T47D (cell line): ENCODE measurements at regions not wholly inside any gene's neighbourhood (a gene's known extent, or its start where the extent isn't known, plus 50 kb on each side); places are given as distances from the start of the nearest gene placed in this dataset.

Experiments
- DNase-seq, 2 experiments: peaks; one replicate each; pipeline versions ENCODE4 v3.0.0 to v3.0.0-alpha.2; 2011 to 2012; ENCODE audit warnings: low read depth in 1 of 2, low spot score in 1 of 2
- JUND ChIP-seq: IDR thresholded peaks from 2 replicates; pipeline ENCODE4 v1.6.1; 2012; ENCODE audit warnings: low read depth
- in situ Hi-C: cut with HindIII; loops from 2 replicates; pipeline ENCODE4 v1.10.0; 2016; ENCODE audit warnings: low sequenced_read_pairs, low pct_unique_long_range_greater_than_20kb

DNA sequence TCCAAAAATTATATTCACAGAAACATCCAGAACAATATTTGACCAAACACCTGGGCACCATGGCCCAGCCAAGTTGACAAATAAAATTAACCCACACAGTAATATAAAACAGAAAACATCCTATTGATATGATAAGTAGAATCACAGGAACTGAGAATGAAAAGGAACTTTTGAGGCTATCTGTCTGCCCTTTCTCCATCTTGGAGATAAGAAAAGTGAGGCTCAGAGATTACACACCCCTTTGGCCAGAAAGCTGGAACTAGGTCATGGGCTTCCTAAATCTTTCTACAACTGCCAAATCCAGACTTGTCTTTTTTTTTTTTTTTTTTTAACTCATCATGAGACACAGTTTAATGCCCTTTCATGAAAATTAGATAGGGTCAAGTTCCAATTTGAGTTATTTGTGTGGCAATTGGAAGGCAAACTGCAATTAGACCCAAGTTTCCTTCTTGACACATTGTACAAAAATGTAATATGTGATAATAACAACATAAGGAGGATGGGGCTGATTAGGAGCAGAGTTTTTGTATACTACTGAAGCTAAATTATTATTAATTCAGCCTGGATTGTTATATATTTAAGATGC, 137.2 kb downstream of the RPL22L1 start:
- no peak for TF ChIP-seq JUND
- in situ Hi-C loops: no loop called here
- no peak for DNase-seq

DNA sequence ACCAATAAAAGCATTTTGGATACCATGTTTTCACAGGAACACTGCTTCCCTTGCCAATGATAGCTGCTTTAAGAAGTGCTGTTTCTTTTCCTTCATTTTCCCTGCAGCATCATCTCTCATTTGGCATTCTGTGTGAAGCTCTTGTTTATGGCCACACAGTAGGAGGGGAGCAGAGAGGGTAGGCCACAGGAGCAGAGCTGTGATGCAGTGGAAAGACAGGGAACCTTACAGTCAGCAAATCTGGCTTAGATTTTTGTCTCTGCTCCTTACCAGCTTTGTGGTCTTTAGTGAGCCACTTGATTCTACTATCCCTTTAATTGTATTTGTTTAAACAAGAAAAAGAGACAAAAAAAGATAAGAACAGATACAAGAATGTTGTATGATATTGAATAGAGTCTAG, 138.7 kb downstream of the RPL22L1 start:
- DNase-seq: no peak
- in situ Hi-C loops: no loop called here
- TF ChIP-seq JUND: no peak

DNA sequence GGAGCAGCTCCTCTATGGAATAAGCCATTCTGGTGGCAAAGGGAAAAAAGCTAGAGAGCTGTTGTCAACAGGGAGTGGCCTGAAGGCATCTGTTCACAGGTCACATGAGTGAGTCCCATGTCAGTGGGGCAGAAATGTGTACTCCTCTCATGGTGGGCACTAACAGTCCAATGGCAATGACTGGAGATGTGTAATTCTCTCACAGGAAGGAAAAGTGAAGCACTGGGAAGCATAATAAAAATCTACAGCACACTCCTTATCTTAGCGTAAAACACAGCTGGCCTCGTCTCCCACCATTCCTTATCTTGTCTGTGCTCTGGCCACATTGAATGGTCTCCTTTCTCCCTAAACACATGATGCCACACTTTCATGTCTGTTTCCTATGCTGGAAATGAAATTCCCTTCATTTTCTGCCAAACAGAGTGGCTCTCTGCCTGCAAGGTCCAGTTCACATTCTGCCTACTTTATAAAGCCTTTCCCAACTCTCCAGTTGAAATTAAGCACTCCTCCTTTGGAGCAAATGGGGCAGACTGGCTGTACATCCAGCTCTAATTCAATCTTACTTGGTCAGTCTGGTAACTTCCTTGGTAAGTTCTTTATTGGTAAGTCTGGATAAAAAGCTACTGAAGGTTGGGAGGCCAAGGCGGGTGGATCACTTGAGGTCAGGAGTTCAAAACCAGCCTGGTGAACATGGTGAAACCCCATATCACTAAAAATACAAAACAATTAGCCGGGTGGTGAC, 139.8 kb downstream of the RPL22L1 start:
- no peak for TF ChIP-seq JUND
- in situ Hi-C loops: no loop called here
- no peak for DNase-seq

DNA sequence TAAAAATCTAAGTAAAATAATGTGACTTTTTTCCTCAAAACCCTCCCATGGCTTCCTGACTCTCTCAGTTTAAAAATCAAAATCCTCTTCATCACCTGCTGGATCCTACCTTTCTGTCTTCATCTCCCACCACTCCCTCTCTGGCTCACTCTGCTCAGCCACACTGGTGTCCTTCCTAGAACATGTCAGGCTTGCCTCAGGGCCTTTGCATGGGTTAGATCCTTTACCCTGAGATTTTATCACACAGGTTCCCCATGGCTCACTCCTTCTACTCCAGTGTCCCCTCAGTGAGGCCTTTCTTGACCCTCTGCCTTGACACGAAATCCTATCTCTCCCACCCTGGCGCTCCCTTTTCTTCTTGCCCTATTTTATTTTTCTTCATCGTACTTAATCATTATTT, 141.8 kb downstream of the RPL22L1 start:
- no peak for TF ChIP-seq JUND
- in situ Hi-C loops: no loop called here
- no peak for DNase-seq

DNA sequence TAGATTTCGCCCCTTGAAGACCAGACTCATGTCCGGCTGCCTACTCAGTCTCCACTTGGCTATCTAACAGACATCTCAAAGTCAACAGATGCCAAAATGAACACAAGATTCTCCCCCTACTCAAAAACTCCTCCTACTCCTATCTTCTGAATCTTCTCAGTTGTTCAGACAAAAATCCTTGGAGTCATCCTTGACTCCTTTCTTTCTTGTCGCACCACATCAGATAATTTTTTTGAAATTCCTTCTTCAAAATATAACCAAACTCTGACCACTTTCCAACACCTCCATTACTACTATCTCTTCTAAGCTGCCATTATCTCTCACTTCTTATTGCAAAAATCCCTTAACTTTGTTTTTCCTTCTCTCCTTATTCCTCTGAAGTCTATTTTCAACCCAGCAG, 141.9 kb upstream of the SLC7A14 start:
- DNase-seq: no peak
- TF ChIP-seq JUND: no peak
- in situ Hi-C loops: no loop called here

DNA sequence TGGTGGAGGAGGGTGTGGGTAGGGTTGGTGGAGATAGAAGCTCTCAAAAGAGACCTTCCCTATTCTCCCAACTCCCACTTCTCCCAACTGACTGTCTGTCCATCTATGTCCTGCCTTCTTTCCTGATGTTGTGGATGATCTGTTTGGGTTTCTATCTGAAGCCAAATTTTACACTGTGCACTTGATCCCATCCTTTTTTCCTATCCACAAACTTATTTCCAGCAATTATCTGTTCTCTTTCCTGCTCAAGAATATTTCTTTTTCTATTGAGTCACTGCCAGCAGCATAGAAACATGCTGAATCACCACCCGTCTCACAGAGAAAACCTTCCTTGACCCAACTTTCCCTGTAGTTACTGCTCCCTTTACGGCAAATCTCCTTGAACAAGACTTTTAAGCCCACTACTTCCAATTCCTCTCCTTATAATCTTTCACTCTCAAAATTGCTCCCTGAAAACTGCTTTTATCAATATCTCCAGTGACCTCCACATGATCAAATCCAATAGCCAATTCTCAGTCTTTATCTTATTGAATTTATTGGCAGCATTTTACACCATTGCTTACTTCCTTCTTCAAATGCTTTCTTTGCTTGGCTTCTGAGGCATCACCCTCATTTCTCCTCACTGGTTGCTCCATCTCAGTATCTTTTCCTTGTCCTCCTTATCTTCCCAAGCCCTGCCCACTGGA, 141.2 kb upstream of the SLC7A14 start:
- no peak for DNase-seq
- in situ Hi-C loops: no loop called here
- TF ChIP-seq JUND: no peak

DNA sequence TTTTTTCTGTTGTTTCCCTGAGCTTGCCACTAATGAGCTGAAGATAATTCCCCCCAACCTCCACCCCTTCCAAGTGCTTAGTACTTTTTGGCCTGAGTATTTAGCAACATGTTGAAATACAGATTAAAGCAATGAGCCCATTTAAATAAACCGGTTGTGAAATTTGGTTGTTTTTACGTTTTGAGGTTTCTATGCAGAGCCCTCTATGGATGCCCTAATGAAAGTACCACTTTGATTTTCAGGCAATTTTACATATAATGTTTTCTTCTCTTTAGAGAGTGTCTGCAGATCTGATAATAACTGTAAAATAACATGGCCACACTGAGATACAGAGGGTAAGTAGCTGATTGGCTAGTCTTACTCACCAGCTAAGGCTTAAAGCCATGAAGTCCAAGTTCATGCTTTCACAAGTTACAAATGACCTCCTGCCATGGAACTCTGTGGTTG, 139.4 kb upstream of the SLC7A14 start:
- no peak for TF ChIP-seq JUND

DNA sequence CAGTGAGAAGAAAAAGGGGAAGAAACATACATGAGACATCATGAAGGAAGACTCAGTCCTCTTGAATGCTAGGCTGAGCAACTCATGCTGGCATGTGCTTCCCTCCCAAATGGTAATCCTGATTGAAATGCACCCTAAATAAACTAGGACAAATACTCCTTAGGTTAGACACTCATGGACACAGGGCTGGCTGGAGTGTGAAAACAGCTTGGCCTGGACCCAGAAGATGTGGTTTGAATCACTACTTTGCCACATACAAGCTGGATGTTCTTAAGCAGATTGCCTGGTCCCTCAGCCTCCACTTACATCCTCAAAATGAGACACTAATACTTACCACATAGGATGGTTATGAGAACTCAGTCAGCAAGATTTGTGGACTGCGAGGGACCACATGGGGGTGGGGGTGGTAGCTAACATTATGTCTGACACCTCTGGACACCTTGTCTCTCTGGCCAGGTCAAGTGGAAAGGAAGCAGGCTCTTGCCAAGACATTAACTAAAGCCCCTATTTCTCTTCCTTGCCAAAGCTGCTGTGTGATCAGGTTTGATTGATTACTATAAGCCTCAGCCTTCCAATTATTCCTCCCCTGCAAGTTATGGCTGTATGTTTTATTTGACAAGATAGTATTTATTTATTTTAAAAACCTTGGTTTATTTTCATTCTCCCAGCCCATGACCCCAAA, 138.9 kb upstream of the SLC7A14 start:
- in situ Hi-C loops: no loop called here
- no peak for DNase-seq
- no peak for TF ChIP-seq JUND

More for the DNA sequence above, 139.4 kb upstream of the SLC7A14 start:
- no peak for DNase-seq
- in situ Hi-C loops: no loop called here

DNA sequence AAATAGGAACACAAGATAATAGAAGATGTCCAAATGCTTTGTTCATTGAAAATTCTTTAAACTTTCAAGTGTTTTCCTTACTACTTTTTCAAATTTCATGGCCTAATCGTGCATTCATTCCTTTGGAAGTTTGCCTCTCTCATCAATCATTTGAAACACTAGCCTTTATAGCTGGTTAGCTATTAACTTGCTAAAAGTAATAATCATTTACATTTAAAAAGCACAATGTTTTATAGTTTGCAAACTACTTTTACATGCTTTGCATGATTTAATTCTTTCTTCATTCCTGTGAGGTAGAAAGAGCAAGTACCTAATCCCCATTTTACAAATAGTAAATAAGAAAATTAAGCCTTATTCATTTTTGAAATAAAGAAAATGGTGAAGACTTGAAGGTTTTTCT, 137.4 kb upstream of the SLC7A14 start:
- in situ Hi-C loops: no loop called here

DNA sequence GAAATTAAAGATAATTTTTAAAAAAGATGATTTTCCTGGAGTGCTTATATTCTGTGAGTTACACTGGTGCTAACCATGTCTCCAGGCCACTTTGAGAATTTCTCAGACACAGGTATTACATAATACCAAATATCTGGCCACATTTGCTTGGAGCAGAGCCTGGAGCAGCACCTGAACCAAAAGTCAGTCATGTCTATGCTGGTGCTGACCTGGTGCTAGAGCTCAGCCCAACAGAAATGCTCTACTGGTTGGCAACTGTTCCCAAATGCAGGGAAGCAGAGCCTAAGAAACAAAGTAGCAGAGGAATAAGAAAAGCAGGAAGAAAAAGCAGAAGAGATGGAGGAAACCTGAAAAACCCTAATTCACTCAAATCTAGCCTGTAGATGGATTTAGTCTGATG, 135.7 kb upstream of the SLC7A14 start:
- in situ Hi-C loops: no loop called here
- no peak for TF ChIP-seq JUND

More for the DNA sequence above, 137.4 kb upstream of the SLC7A14 start:
- DNase-seq: no peak
- TF ChIP-seq JUND: no peak

DNA sequence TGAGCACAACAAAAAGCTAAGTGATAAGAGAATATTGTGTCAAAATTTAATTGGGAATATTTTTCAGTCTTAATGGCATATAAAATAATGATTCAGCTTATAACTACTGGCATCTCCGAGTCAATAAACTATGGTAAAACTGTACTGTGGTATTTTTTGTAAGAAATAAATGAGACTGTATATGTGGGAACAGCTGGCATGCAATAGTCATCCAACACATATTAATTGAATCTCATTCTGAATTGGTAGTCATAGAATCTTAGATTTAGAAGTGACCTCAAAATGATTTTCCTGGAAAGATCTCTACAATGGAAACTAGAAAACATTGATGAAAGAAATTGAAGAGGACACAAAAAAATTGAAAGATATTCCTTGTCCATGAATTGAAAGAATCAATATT, 133.4 kb upstream of the SLC7A14 start:
- no peak for DNase-seq
- in situ Hi-C loops: no loop called here
- TF ChIP-seq JUND: no peak

More for the DNA sequence above, 135.7 kb upstream of the SLC7A14 start:
- no peak for DNase-seq

DNA sequence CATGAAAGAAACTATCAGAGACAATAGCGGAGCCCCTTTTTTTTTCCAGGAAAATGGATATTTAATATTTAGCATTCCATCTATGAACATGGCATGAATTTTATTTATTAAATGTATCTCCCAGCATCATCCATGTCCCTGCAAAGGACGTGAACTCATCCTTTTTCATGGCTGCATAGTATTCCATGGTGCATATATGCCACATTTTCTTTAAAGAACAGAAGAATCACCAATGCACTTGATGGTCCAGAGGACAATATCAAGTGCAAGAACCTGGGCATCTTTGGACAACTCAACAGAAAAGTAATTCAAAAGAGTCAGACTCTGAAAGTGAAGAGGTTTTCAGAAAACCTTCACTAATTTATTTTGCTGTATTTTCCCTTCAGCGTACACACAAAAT, 133.0 kb upstream of the SLC7A14 start:
- no peak for DNase-seq
- in situ Hi-C loops: no loop called here
- TF ChIP-seq JUND: no peak
